Bone marrow (tissue), 2 donors: ENCODE measurements at regions not wholly inside any gene's neighbourhood (a gene's known extent, or its start where the extent isn't known, plus 50 kb on each side); places are given as distances from the start of the nearest gene placed in this dataset.
"Not testable (repeated sequence)": the region's sequence is repeated elsewhere in the genome, so short reads cannot be mapped to it uniquely, and the experiment has no call there.

Experiments used
- DNase-seq, 2 donors: peaks; one replicate each; lab custom pipeline; 2025; lab: John Stamatoyannopoulos, UW

- DNase-seq, result no peak
These were observed 975.5 kb downstream of the OLFM4 start for GRCh38 chr13:54004026-54004699.

GRCh38 chr13:54016542-54016941 is 987.9 kb downstream of the OLFM4 start:
- DNase-seq, result no peak

- no peak for DNase-seq
These were observed 989.9 kb downstream of the OLFM4 start for GRCh38 chr13:54018485-54018884.

GRCh38 chr13:54029226-54029625 is 1000.6 kb downstream of the OLFM4 start:
- DNase-seq, result peak in 1 of 2 donors; percentile 60

- DNase-seq, result peak in 1 of 2 donors; percentile 3
These were observed 1001.1 kb downstream of the OLFM4 start for GRCh38 chr13:54029720-54030119.

GRCh38 chr13:54033323-54033861 is 1004.8 kb downstream of the OLFM4 start:
- DNase-seq, result no peak

- no peak for DNase-seq
These were observed 1005.4 kb downstream of the OLFM4 start for GRCh38 chr13:54034047-54034446.

GRCh38 chr13:54057416-54057815 is 1028.8 kb downstream of the OLFM4 start:
- DNase-seq, result not testable (repeated sequence)

GRCh38 chr13:54069958-54070357 is 1041.3 kb downstream of the OLFM4 start:
- DNase-seq, result not testable (repeated sequence)

GRCh38 chr13:54077569-54077968 is 1049.0 kb downstream of the OLFM4 start:
- no peak for DNase-seq

GRCh38 chr13:54078271-54078870 is 1049.8 kb downstream of the OLFM4 start:
- DNase-seq, result no peak

GRCh38 chr13:54082309-54082708 is 1053.7 kb downstream of the OLFM4 start:
- DNase-seq, result not testable (repeated sequence)

GRCh38 chr13:54091884-54092283 is 1063.3 kb downstream of the OLFM4 start:
- no peak for DNase-seq

- no peak for DNase-seq
These were observed 1064.1 kb downstream of the OLFM4 start for GRCh38 chr13:54092686-54093085.

GRCh38 chr13:54110597-54110996 is 1082.0 kb downstream of the OLFM4 start:
- DNase-seq, result no peak

GRCh38 chr13:54124700-54125099 is 1096.1 kb downstream of the OLFM4 start:
- no peak for DNase-seq

- not testable (repeated sequence) for DNase-seq
These were observed 1102.3 kb downstream of the OLFM4 start for GRCh38 chr13:54130931-54131330.

- not testable (repeated sequence) for DNase-seq
These were observed 1102.8 kb downstream of the OLFM4 start for GRCh38 chr13:54131433-54131832.

- not testable (repeated sequence) for DNase-seq
These were observed 1103.5 kb downstream of the OLFM4 start for GRCh38 chr13:54132127-54132526.

GRCh38 chr13:54132720-54133119 is 1104.1 kb downstream of the OLFM4 start:
- not testable (repeated sequence) for DNase-seq

- DNase-seq, result no peak
These were observed 1105.1 kb downstream of the OLFM4 start for GRCh38 chr13:54133746-54134145.

- no peak for DNase-seq
These were observed 1116.2 kb downstream of the OLFM4 start for GRCh38 chr13:54144828-54145227.

- DNase-seq, result no peak
These were observed 1122.2 kb downstream of the OLFM4 start for GRCh38 chr13:54150851-54151250.
